Osteoblast (primary cell): ENCODE measurements at regions not wholly inside any gene's neighbourhood (a gene's known extent, or its start where the extent isn't known, plus 50 kb on each side); places are given as distances from the start of the nearest gene placed in this dataset.

Source experiments
- DNase-seq: peaks from one replicate; pipeline ENCODE4 v3.0.0; 2011; ENCODE audit warnings: low spot score, mixed read lengths; ENCODE audit not compliant: insufficient read length; ENCODE audit errors: missing footprints
- H2AFZ ChIP-seq: 2 replicates; pipeline ENCODE4 v1.6.0; 2011; ENCODE audit warnings: mild to moderate bottlenecking, low read length
- H3K27ac ChIP-seq: 2 replicates; pipeline ENCODE4 v1.5.1; 2011; ENCODE audit warnings: mild to moderate bottlenecking, low read depth, low read length, moderate library complexity
- H3K27me3 ChIP-seq: 2 replicates; pipeline ENCODE4 v1.6.0; 2012; ENCODE audit warnings: mild to moderate bottlenecking, control low read depth, inconsistent platforms, low read length, moderate library complexity; ENCODE audit not compliant: insufficient read depth
- H3K36me3 ChIP-seq: 2 replicates; pipeline ENCODE4 v1.5.1; 2011; ENCODE audit warnings: mild to moderate bottlenecking, low read length, control low read depth, moderate library complexity; ENCODE audit not compliant: insufficient read depth
- H3K4me1 ChIP-seq: 2 replicates; pipeline ENCODE4 v1.5.1; 2011; ENCODE audit warnings: mild to moderate bottlenecking, low read length, control low read depth, moderate library complexity; ENCODE audit not compliant: insufficient read depth
- H3K4me2 ChIP-seq: 2 replicates; pipeline ENCODE4 v1.6.0; 2011; ENCODE audit warnings: mild to moderate bottlenecking, low read length; ENCODE audit not compliant: insufficient read depth
- H3K4me3 ChIP-seq: fragments of 200-600 bp; sonication (generic); 3 replicates; pipeline ENCODE4 v1.5.1; 2012; ENCODE audit warnings: mild to moderate bottlenecking, low read length, inconsistent platforms; ENCODE audit not compliant: insufficient read depth
- H3K79me2 ChIP-seq: 2 replicates; pipeline ENCODE4 v1.6.0; 2012; ENCODE audit warnings: mild to moderate bottlenecking, low read length, control low read depth, inconsistent platforms; ENCODE audit not compliant: insufficient read depth
- H3K9me3 ChIP-seq: 2 replicates; pipeline ENCODE4 v1.5.1; 2011; ENCODE audit warnings: low read depth, low read length, control low read depth
- H4K20me1 ChIP-seq: 2 replicates; pipeline ENCODE4 v1.6.0; 2012; ENCODE audit warnings: mild to moderate bottlenecking, low read length, control low read depth; ENCODE audit not compliant: insufficient read depth
- CTCF ChIP-seq: IDR thresholded peaks from 2 replicates; pipeline ENCODE4 v1.5.1; 2011; ENCODE audit warnings: mild to moderate bottlenecking, low read depth, low read length, moderate library complexity; ENCODE audit errors: extremely low read depth

- Histone ChIP-seq H2AFZ (no peak overlapping the region), H3K27ac (no peak overlapping the region), H3K4me2 (no peak overlapping the region), H3K79me2 (no peaks in the 10 kb centered on the region), H3K9me3 (no peaks in the 10 kb centered on the region), H4K20me1 (no peaks in the 10 kb centered on the region), H3K4me1 (no peaks in the 10 kb centered on the region), H3K27me3 (peaks cover 2% of the 10 kb centered on the region), H3K36me3 (no peaks in the 10 kb centered on the region), H3K4me3 (no peak overlapping the region)
- no peak for DNase-seq
- TF ChIP-seq CTCF, result no peak
These were observed 457.3 kb downstream of the RASEF start for GRCh38 chr9:82605657-82606031.

- H3K27ac ChIP-seq, result no peak overlapping the region
- no peak overlapping the region for H3K4me3 ChIP-seq
- no peak overlapping the region for H3K4me2 ChIP-seq
- H3K9me3 ChIP-seq, result no peaks in the 10 kb centered on the region
- H3K79me2 ChIP-seq, result no peaks in the 10 kb centered on the region
- H4K20me1 ChIP-seq, result no peaks in the 10 kb centered on the region
- peaks cover 2% of the 10 kb centered on the region for H3K27me3 ChIP-seq
- DNase-seq, result no peak
- H3K36me3 ChIP-seq, result no peaks in the 10 kb centered on the region
- H2AFZ ChIP-seq, result no peak overlapping the region
- TF ChIP-seq CTCF, result no peak
- no peaks in the 10 kb centered on the region for H3K4me1 ChIP-seq
These were observed 456.9 kb downstream of the RASEF start for GRCh38 chr9:82606071-82606470.

GRCh38 chr9:82606492-82607382 is 456.2 kb downstream of the RASEF start:
- DNase-seq, result no peak
- no peak overlapping the region for H3K4me3 ChIP-seq
- no peaks in the 10 kb centered on the region for H3K36me3 ChIP-seq
- no peaks in the 10 kb centered on the region for H3K4me1 ChIP-seq
- H3K27me3 ChIP-seq, result peaks cover 2% of the 10 kb centered on the region
- TF ChIP-seq CTCF, result peak; percentile 69
- H3K4me2 ChIP-seq, result no peak overlapping the region
- H4K20me1 ChIP-seq, result no peaks in the 10 kb centered on the region
- H3K79me2 ChIP-seq, result no peaks in the 10 kb centered on the region
- H3K9me3 ChIP-seq, result no peaks in the 10 kb centered on the region
- H3K27ac ChIP-seq, result no peak overlapping the region
- H2AFZ ChIP-seq, result no peak overlapping the region

GRCh38 chr9:82608487-82608886 is 454.5 kb downstream of the RASEF start:
- no peaks in the 10 kb centered on the region for H3K79me2 ChIP-seq
- H3K4me2 ChIP-seq, result no peak overlapping the region
- no peak for TF ChIP-seq CTCF
- no peak overlapping the region for H2AFZ ChIP-seq
- no peaks in the 10 kb centered on the region for H3K9me3 ChIP-seq
- peaks cover 2% of the 10 kb centered on the region for H3K27me3 ChIP-seq
- no peak overlapping the region for H3K27ac ChIP-seq
- no peaks in the 10 kb centered on the region for H3K36me3 ChIP-seq
- no peak for DNase-seq
- H3K4me3 ChIP-seq, result no peak overlapping the region
- no peaks in the 10 kb centered on the region for H3K4me1 ChIP-seq
- no peaks in the 10 kb centered on the region for H4K20me1 ChIP-seq
